GM23338 (cell line): ENCODE measurements at regions not wholly inside any gene's neighbourhood (a gene's known extent, or its start where the extent isn't known, plus 50 kb on each side); places are given as distances from the start of the nearest gene placed in this dataset.

Experiments
- ATAC-seq: fragments of 200-7000 bp; cut with Tn5 transposase; 3 replicates; pipeline ENCODE4 v1.9.1; 2020
- DNase-seq: peaks from one replicate; pipeline ENCODE4 v3.0.0-alpha.2; 2015; ENCODE audit warnings: low spot score
- H2AFZ ChIP-seq: fragments of 200-600 bp; sonication (generic); 2 replicates; pipeline ENCODE4 v1.8.0; 2016; ENCODE audit warnings: antibody characterized with exemption, mild to moderate bottlenecking, moderate library complexity
- H3F3A ChIP-seq: fragments of 200-600 bp; sonication (generic); replicated peaks from 2 replicates; pipeline ENCODE4 v1.8.0; 2017; ENCODE audit warnings: antibody characterized with exemption, mixed run types, low read depth
- H3K27ac ChIP-seq: fragments of 200-600 bp; sonication (generic); 2 replicates; pipeline ENCODE4 v1.6.1; 2016; ENCODE audit warnings: low read depth
- H3K27me3 ChIP-seq: fragments of 200-600 bp; sonication (generic); 2 replicates; pipeline ENCODE4 v1.8.0; 2016; ENCODE audit warnings: mild to moderate bottlenecking, mixed run types, moderate library complexity; ENCODE audit not compliant: insufficient read depth
- H3K36me3 ChIP-seq: fragments of 200-600 bp; sonication (generic); 2 replicates; pipeline ENCODE4 v1.8.0; 2016; ENCODE audit warnings: mild to moderate bottlenecking; ENCODE audit not compliant: insufficient read depth
- H3K4me1 ChIP-seq: fragments of 200-600 bp; sonication (generic); 2 replicates; pipeline ENCODE4 v1.8.0; 2016; ENCODE audit warnings: mild to moderate bottlenecking, moderate library complexity; ENCODE audit not compliant: insufficient read depth
- H3K4me2 ChIP-seq: fragments of 200-600 bp; sonication (generic); 2 replicates; pipeline ENCODE4 v1.7.1; 2017; ENCODE audit warnings: mixed run types
- H3K4me3 ChIP-seq: fragments of 200-600 bp; sonication (generic); 2 replicates; pipeline ENCODE4 v1.6.1; 2016; ENCODE audit warnings: mixed run types
- H3K79me2 ChIP-seq: fragments of 200-600 bp; sonication (generic); replicated peaks from 2 replicates; pipeline ENCODE4 v1.8.0; 2017; ENCODE audit warnings: mild to moderate bottlenecking; ENCODE audit not compliant: insufficient read depth
- H3K9me2 ChIP-seq: fragments of 200-600 bp; sonication (generic); 2 replicates; pipeline ENCODE4 v1.8.0; 2017; ENCODE audit not compliant: insufficient read depth
- H4K20me1 ChIP-seq: fragments of 200-600 bp; sonication (generic); replicated peaks from 2 replicates; pipeline ENCODE4 v1.8.0; 2017; ENCODE audit warnings: mild to moderate bottlenecking; ENCODE audit not compliant: insufficient read depth
- H3K27ac Mint-ChIP-seq: 2 replicates; pipeline ENCODE4 v1.8.0; 2020; ENCODE audit warnings: inconsistent platforms, mild to moderate bottlenecking, moderate library complexity, mixed read lengths
- H3K27me3 Mint-ChIP-seq: 3 replicates; pipeline ENCODE4 v1.8.0; 2022; ENCODE audit warnings: low read depth, mild to moderate bottlenecking, moderate library complexity, mixed read lengths, inconsistent platforms; ENCODE audit not compliant: insufficient read depth, poor library complexity
- H3K36me3 Mint-ChIP-seq: 3 replicates; pipeline ENCODE4 v1.8.0; 2021; ENCODE audit warnings: low read depth, mild to moderate bottlenecking, inconsistent platforms, moderate library complexity, mixed read lengths
- H3K4me1 Mint-ChIP-seq: 3 replicates; pipeline ENCODE4 v1.8.0; 2020; ENCODE audit warnings: mild to moderate bottlenecking, inconsistent platforms, mixed read lengths
- H3K4me3 Mint-ChIP-seq: 3 replicates; pipeline ENCODE4 v1.8.0; 2021; ENCODE audit warnings: moderate library complexity, mild to moderate bottlenecking, inconsistent platforms, mixed read lengths
- H3K9me3 Mint-ChIP-seq: 3 replicates; pipeline ENCODE4 v1.8.0; 2020; ENCODE audit warnings: moderate library complexity, mild to moderate bottlenecking, inconsistent platforms, mixed read lengths
- CTCF ChIP-seq, 2 experiments: fragments of 200-600 bp in 1 of 2; sonication (generic) in 1 of 2; conservative IDR thresholded peaks; 2 replicates each; pipeline versions ENCODE4 v1.5.1 to v1.6.1; 2016 to 2017; ENCODE audit warnings: antibody characterized with exemption in 2 of 2, low read depth in 2 of 2, mild to moderate bottlenecking in 2 of 2, moderate library complexity in 1 of 2
- ETS1 ChIP-seq: IDR thresholded peaks from 2 replicates; pipeline ENCODE4 v1.6.1; 2016; ENCODE audit warnings: antibody characterized with exemption
- EZH2 ChIP-seq: fragments of 200-600 bp; sonication (generic); IDR thresholded peaks from one replicate; pipeline ENCODE4 v1.8.0; 2017; ENCODE audit warnings: antibody characterized with exemption, mild to moderate bottlenecking, low read depth; ENCODE audit not compliant: unreplicated experiment
- EZH2phosphoT487 ChIP-seq: fragments of 200-600 bp; sonication (generic); IDR thresholded peaks from one replicate; pipeline ENCODE4 v1.8.1; 2018; ENCODE audit warnings: antibody characterized with exemption; ENCODE audit not compliant: unreplicated experiment
- NANOG ChIP-seq: IDR thresholded peaks from 2 replicates; pipeline ENCODE4 v1.6.1; 2016; ENCODE audit warnings: antibody characterized with exemption, borderline replicate concordance
- POLR2AphosphoS5 ChIP-seq: IDR thresholded peaks from 2 replicates; pipeline ENCODE4 v1.6.1; 2016; ENCODE audit warnings: antibody characterized with exemption, low read depth
- STAT1 ChIP-seq: IDR thresholded peaks from one replicate; pipeline ENCODE4 v1.6.1; 2016; ENCODE audit warnings: antibody characterized with exemption; ENCODE audit not compliant: unreplicated experiment
- ZNF114 ChIP-seq: fragments of 250-450 bp; sonication (Bioruptor Pico); IDR thresholded peaks from 2 replicates; pipeline ENCODE4 v1.5.0; 2020; ENCODE audit warnings: mild to moderate bottlenecking, moderate library complexity
- ZNF331 ChIP-seq: fragments of 250-450 bp; sonication (Bioruptor Pico); IDR thresholded peaks from 2 replicates; pipeline ENCODE4 v1.5.0; 2020; ENCODE audit warnings: low read depth, mild to moderate bottlenecking, moderate library complexity
- ZNF462 ChIP-seq: fragments of 250-450 bp; sonication (Bioruptor Pico); IDR thresholded peaks from 2 replicates; pipeline ENCODE4 v1.5.0; 2020; ENCODE audit warnings: mild to moderate bottlenecking, moderate library complexity

GRCh38 chr3:67983166-67983565, 328.8 kb upstream of the SUCLG2 start:
- Histone ChIP-seq H3K27me3 (no peaks in the 10 kb centered on the region), H3K9me2 (peaks cover 2% of the 10 kb centered on the region; the same call in 1 of the 2 replicates), H4K20me1 (no peaks in the 10 kb centered on the region; the same call in 1 of the 2 replicates), H3K79me2 (no peaks in the 10 kb centered on the region), H3K4me2 (no peak overlapping the region), H3K36me3 (no peaks in the 10 kb centered on the region), H2AFZ (no peak overlapping the region), H3K4me1 (peaks cover 8% of the 10 kb centered on the region), H3K4me3 (no peak overlapping the region), H3F3A (no peaks in the 10 kb centered on the region), H3K27ac (no peak overlapping the region)
- H3K27me3 Mint-ChIP-seq = no peaks in the 10 kb centered on the region
- H3K27ac Mint-ChIP-seq = no peak overlapping the region
- TF ChIP-seq CTCF (conservative IDR thresholded peaks at IDR 0.05; ENCODE audit: low read depth in 2 of 2) = no peak
- TF ChIP-seq STAT1 = no peak
- TF ChIP-seq ZNF462 (CRISPR knock-in tag) = no peak
- no peak for TF ChIP-seq NANOG
- TF ChIP-seq POLR2AphosphoS5 = no peak
- no peak for TF ChIP-seq EZH2
- no peak for TF ChIP-seq ETS1
- no peak for TF ChIP-seq ZNF114
- no peak for TF ChIP-seq ZNF331
- no peak for TF ChIP-seq EZH2phosphoT487
- H3K4me3 Mint-ChIP-seq = no peak overlapping the region
- DNase-seq (no peak), ATAC-seq (no peak)
- no peaks in the 10 kb centered on the region for H3K9me3 Mint-ChIP-seq
- peaks cover 9% of the 10 kb centered on the region for H3K4me1 Mint-ChIP-seq
- no peaks in the 10 kb centered on the region for H3K36me3 Mint-ChIP-seq
